Activated CD4-positive, alpha-beta T cell treated with anti-CD3 and anti-CD28 coated beads, Interleukin-2, Interleukin-6, amounts not matched to agents 100 ng/mL and 50 ng/mL, durations not matched to agents 16 hours and 8 hours (primary cell): ENCODE measurements at regions not wholly inside any gene's neighbourhood (a gene's known extent, or its start where the extent isn't known, plus 50 kb on each side); places are given as distances from the start of the nearest gene placed in this dataset.

Source experiments
- DNase-seq: peaks from one replicate; pipeline ENCODE4 v3.0.0-alpha.2; 2020

GRCh38 chr16:85396879-85397871, 215.9 kb upstream of the GSE1 start:
- DNase-seq: no peak

DNA sequence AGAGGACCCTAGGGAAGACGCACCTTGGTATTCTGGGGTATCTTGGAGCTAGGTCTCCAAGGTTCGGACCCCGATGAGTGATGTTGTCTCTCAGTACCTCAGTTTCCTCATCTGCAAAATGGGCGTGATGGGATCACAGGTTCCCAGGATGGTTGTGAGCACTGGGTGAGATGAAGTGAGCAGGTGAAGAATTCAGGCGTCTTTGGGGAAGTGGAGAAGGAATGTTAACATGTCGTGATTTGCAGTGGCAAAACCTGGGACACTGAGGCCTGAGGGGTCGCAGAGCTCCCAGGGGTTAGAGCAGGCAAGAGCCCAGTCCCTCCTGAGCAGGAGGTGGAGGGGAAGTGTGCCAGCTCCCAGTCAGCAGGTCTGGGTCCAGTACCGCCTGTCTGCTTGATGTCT, 215.1 kb upstream of the GSE1 start:
- no peak for DNase-seq

- no peak for DNase-seq
These were observed 214.2 kb upstream of the GSE1 start for GRCh38 chr16:85398688-85399582.

- DNase-seq: no peak
These were observed 213.4 kb upstream of the GSE1 start for GRCh38 chr16:85399583-85400284.

DNA sequence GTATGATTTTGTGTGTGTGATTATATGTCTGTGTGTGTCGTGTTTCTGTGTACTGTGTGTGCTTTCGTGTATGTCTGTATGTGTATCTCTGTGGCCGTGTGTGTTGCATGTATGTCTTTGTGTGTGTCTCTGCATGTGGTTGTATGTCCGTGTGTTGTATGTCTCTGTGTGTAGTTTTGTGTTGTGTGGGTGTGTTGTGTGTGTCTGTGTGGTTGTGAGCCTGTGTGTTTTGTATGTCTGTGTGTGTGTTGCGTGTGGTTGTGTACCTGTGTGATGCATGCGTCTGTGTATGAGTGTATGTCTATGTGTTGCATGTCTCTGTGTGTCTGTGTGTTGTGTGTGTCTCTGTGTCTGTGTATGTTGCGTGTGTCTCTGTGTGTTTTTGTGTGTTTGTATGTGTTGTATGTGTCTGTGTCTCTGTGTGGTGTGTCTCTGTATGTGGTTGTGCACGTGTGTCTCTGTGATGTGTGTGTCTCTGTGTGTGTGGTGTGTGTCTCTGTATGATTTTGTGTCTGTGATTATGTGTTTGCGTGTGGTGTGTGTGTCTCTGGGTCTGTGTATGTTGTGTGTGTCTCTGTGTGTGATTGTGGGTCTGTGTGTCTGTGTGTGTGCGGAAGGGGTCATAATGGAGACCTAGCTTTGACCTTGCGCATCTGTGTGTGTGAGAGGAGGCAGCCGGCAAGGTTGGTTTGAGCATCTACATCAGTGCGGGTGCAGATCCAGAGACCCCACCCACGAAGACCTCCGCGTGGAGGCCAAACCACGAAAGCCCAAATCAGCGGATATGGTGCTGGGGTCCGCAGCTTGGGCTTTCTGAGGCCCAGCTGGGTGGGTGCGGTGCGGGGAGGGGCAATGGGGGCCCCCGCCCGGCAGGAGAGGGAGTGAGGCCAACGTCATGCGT, 212.6 kb upstream of the GSE1 start:
- no peak for DNase-seq

- no peak for DNase-seq
These were observed 211.7 kb upstream of the GSE1 start for GRCh38 chr16:85401370-85401916.

DNA sequence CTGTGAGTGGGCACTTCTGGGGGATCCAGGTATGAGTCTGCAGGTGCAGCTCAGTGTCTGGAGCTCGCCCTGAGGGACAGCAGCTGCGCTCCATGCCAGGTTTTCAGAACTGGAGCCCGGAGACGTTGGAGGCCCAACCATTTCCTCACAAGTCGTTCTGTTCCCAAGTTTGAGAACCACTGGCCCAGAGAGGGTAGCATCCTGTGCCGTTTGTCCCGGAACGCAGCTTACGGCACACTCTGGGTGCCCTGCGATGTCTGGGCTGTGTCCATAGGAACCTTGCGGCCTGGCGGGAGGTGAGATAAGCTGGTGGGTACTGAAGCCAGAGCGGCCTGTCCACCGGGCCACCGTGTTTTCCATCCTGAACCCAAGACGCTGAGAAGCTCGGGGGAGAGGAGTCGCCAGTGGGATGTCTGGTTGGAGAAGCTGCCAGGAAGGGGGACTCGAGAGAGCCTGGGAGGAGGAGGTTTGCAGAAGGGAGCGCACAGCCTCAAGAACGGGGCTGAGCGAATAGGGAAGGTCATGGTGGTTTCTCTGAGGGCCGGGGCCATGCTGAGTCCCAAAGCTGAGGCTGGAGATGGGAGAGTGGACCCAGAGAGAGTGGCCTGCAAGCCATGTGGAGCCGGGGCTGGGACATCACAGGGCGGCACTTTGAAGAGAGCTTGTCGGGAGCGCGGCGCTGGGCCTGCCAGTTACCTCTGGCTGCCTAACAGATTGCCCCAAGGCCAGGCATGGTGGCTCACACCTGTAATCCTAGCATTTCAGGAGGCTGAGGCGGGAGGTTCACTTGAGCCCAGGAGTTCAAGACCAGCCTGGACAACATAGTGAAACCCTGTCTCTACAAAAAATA, 211.0 kb upstream of the GSE1 start:
- DNase-seq: no peak

GRCh38 chr16:85402910-85403692, 210.0 kb upstream of the GSE1 start:
- no peak for DNase-seq

- no peak for DNase-seq
These were observed 209.4 kb upstream of the GSE1 start for GRCh38 chr16:85403693-85404092.

- no peak for DNase-seq
These were observed 200.1 kb upstream of the GSE1 start for GRCh38 chr16:85412911-85413520.

- no peak for DNase-seq
These were observed 199.1 kb upstream of the GSE1 start for GRCh38 chr16:85413691-85414663.

GRCh38 chr16:85415196-85416090, 197.7 kb upstream of the GSE1 start:
- no peak for DNase-seq

DNA sequence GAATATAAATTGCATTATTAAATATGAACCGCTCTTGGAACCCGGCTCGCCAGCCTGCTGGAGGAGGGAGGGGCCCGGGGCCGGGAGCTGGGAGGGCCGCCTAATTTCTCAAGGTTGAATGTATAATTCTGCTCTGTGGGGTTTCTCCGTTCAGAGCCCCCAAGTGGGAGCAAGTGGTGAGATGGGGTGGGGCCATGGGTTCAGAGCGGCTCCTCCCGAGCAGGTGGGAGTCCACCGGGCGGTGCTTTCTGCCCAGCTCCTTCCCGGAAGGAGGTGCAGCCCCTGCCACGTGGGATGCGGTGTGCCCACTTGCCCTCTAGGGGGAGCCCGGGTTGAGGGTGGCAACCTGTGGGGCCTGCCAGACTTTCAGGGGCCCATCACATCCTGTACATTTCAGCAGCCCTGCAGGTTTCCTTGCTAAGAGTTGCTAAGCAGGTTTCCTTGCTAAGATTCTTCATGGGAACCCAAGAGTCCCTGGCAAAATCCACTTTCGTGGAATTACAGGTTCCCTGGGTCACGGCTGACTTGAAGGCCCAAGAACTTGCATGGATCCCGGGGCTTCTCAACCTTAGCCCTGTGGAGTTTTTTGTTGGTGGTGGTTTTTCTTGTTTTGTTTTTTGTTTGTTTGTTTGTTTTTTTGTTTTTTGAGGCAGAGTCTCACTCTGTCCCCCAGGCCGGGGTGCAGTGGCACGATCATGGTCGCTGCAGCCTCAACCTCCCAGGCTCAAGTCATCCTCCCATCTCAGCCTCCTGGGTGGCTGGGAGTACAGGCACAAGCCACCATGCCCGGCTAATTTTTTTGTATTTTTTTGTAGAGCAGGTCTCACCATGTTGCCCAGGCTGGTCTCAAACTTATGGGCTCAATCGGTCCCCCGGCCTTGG, 196.7 kb upstream of the GSE1 start:
- DNase-seq: peak; percentile 88

DNA sequence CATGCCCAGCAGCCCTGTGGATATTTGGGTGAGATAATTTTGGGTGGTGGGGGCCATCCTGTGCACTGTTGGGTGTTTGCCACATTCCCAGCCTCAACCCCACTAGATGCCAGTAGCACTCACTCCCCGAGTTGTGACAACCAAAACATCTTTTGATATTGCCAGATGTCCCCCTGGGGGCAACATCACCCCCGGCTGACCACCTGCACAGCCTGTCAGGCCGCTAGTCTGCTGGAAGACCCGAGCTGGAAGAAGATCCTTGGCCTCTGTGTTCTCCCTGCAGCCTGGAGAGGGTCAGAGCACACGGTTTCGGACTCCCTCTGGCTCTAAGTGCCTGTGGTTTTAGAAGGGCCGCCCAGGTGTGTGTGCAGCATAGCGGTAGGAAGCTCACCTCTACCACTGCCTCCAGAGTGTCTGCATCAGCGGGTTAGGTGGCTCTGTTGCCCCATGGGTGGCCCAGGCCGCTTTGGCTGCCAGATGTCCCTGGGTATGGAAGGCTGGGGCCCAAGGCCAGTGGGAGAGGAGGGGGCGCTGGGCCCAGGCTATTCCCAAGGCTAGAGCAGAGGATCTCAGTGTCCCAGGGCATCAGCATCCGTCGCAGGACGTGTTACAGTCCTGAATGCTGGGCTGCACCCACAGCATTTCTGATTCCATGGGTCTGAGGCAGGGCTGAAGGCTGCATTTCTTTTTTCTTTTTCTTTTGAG, 195.8 kb upstream of the GSE1 start:
- no peak for DNase-seq

DNA sequence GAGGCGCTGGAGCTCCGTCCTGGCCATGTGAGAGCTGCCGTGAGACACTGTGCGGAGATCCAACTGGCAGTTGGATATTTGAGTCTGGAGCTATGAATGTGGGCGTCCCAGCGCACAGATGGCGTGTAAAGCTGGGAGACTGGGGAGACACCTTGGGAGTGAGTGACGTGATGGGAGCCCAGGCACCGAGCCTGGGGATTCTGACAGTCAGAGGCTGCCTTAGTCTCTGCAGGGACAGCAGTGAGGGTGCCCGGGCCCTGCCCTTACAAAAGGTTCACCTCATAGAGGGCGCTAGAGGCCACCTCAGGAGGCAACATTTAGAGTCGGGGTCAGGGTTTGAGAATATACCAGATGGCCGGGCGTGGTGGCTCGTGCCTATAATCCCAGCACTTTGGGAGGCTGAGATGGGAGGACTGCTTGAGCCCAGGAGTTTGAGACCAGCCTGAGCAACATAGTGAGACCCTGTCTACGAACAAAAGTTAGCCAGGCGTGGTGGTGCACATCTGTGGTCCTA, 194.1 kb upstream of the GSE1 start:
- DNase-seq: no peak
